ENCODE measurements at regions not wholly inside any gene's neighbourhood (a gene's known extent, or its start where the extent isn't known, plus 50 kb on each side); places are given as distances from the start of the nearest gene placed in this dataset.

DNA sequence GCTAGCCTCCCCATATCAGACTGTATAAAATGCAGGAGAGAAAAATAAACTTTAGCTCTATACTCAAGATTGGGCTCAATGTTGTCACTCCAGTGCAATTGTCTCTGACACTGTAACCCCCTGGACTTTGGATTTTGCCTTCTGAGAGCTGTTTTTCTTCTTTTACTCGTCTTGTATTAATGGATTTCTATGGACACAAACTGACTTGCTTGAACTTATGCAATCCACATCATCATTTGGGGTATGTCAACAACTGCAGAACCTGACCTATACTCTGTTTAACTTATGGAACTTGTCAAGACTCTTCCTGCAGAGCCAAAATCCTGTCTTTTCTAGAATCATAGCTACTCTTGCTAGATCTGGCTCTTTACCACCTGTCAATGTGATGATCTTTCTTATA lies 257.8 kb upstream of the DCC start:
- ChIA-PET CTCF (no interaction called here), POLR2A (ENCODE audit: unreplicated experiment) (no interaction called here)
- TF ChIP-seq, protein P1, sequence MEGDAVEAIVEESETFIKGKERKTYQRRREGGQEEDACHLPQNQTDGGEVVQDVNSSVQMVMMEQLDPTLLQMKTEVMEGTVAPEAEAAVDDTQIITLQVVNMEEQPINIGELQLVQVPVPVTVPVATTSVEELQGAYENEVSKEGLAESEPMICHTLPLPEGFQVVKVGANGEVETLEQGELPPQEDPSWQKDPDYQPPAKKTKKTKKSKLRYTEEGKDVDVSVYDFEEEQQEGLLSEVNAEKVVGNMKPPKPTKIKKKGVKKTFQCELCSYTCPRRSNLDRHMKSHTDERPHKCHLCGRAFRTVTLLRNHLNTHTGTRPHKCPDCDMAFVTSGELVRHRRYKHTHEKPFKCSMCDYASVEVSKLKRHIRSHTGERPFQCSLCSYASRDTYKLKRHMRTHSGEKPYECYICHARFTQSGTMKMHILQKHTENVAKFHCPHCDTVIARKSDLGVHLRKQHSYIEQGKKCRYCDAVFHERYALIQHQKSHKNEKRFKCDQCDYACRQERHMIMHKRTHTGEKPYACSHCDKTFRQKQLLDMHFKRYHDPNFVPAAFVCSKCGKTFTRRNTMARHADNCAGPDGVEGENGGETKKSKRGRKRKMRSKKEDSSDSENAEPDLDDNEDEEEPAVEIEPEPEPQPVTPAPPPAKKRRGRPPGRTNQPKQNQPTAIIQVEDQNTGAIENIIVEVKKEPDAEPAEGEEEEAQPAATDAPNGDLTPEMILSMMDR (conservative IDR thresholded peaks at IDR 0.05; ENCODE audit: low read depth, low read length): no peak
- TF ChIP-seq EZH2phosphoT487 (IDR thresholded peaks at IDR 0.05; ENCODE audit: borderline replicate concordance, low read length) (no peak), EZH2 (IDR thresholded peaks at IDR 0.05; ENCODE audit: low read length, unreplicated experiment) (no peak)
- no peak for ATAC-seq
- Histone ChIP-seq H3K9me3 (ENCODE audit: low read length) (no peaks in the 10 kb centered on the region; the same call in 1 of the 2 replicates), H3K27ac (ENCODE audit: low read length) (no peak overlapping the region), H3K36me3 (ENCODE audit: low read depth, low read length) (no peaks in the 10 kb centered on the region), H3K4me1 (ENCODE audit: insufficient read depth, low read length) (no peaks in the 10 kb centered on the region), H3K4me3 (ENCODE audit: low read length) (no peak overlapping the region), H3K27me3 (ENCODE audit: low read length) (no peaks in the 10 kb centered on the region), H4K20me1 (ENCODE audit: low read length) (no peaks in the 10 kb centered on the region), H3K4me2 (ENCODE audit: low read length) (no peak overlapping the region), H3K9ac (ENCODE audit: low read length) (no peak overlapping the region), H2AFZ (ENCODE audit: low read length) (no peak overlapping the region), H3K9me2 (replicated peaks; ENCODE audit: low read length) (no peaks in the 10 kb centered on the region), H3K79me2 (ENCODE audit: low read length) (no peaks in the 10 kb centered on the region), H3F3A (ENCODE audit: low read length, unreplicated experiment) (no peaks in the 10 kb centered on the region)
- intact Hi-C loops (cut with micrococcal nuclease): no loop called here
- no TSS peak for BruUV-seq (replicated peaks)
- DNase-seq: no peak

DNA sequence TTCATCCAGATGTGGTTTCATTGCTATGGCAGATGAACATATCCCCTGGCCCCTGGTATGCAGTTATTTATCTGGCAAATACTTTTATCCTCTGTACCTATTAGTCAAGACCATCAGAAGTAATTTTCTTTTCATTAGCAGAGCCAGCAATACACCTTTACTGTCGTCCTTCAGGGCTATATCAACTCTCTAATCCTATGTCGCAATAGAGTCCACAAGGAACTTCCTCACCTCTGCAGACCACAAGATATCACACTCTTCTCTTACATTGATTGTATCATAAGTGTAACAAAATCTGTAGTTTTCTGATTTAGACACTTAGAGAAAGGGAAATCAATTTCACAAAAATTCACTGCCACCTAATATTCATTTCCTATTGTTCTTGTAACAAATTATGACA lies 252.9 kb upstream of the DCC start:
- Histone ChIP-seq H3K27ac (ENCODE audit: low read length) (no peak overlapping the region), H3K9ac (ENCODE audit: low read length) (no peak overlapping the region), H3K79me2 (ENCODE audit: low read length) (no peaks in the 10 kb centered on the region), H3K9me2 (replicated peaks; ENCODE audit: low read length) (no peaks in the 10 kb centered on the region), H3F3A (ENCODE audit: low read length, unreplicated experiment) (no peaks in the 10 kb centered on the region), H4K20me1 (ENCODE audit: low read length) (no peaks in the 10 kb centered on the region), H3K4me3 (ENCODE audit: low read length) (no peak overlapping the region), H3K9me3 (ENCODE audit: low read length) (no peaks in the 10 kb centered on the region), H3K36me3 (ENCODE audit: low read depth, low read length) (no peaks in the 10 kb centered on the region), H3K4me2 (ENCODE audit: low read length) (no peak overlapping the region), H3K27me3 (ENCODE audit: low read length) (no peaks in the 10 kb centered on the region), H3K4me1 (ENCODE audit: insufficient read depth, low read length) (no peaks in the 10 kb centered on the region), H2AFZ (ENCODE audit: low read length) (no peak overlapping the region)
- TF ChIP-seq, protein P1 (conservative IDR thresholded peaks at IDR 0.05; ENCODE audit: low read depth, low read length): no peak
- TF ChIP-seq EZH2 (IDR thresholded peaks at IDR 0.05; ENCODE audit: low read length, unreplicated experiment) (no peak), EZH2phosphoT487 (IDR thresholded peaks at IDR 0.05; ENCODE audit: borderline replicate concordance, low read length) (no peak)
- ATAC-seq (no peak), DNase-seq (no peak)
- CTCF ChIA-PET: no interaction called here
- POLR2A ChIA-PET (ENCODE audit: unreplicated experiment): no interaction called here
- BruUV-seq (replicated peaks): no TSS peak
- intact Hi-C loops (cut with micrococcal nuclease): no loop called here

DNA sequence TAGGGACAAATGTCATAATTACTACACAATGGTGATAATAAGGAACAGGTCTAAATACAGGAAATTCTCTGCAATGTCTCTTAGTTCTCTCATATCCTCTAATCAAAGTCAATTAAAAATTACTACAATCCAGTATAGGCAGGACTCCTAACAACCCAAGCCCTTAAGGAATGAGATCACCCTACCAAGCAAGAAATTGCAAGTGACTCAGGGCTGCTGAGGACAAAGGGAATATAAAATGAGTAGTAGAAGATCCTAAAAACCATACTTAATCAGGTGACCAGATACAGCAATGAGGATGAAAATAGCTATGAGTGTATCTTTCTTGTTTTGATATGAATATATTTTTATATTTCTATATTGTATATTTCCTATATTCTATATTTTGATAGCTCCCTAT lies 250.0 kb upstream of the DCC start:
- BruUV-seq (replicated peaks): no TSS peak
- H3K9me3 ChIP-seq (ENCODE audit: low read length): no peaks in the 10 kb centered on the region
- no peaks in the 10 kb centered on the region for H3K79me2 ChIP-seq (ENCODE audit: low read length)
- no peaks in the 10 kb centered on the region for H4K20me1 ChIP-seq (ENCODE audit: low read length)
- no peak overlapping the region for H3K9ac ChIP-seq (ENCODE audit: low read length)
- no peak overlapping the region for H3K4me2 ChIP-seq (ENCODE audit: low read length)
- H3F3A ChIP-seq (ENCODE audit: low read length, unreplicated experiment): no peaks in the 10 kb centered on the region
- TF ChIP-seq EZH2phosphoT487 (IDR thresholded peaks at IDR 0.05; ENCODE audit: borderline replicate concordance, low read length): no peak
- TF ChIP-seq, protein P1 (conservative IDR thresholded peaks at IDR 0.05; ENCODE audit: low read depth, low read length): no peak
- no peak for TF ChIP-seq EZH2 (IDR thresholded peaks at IDR 0.05; ENCODE audit: low read length, unreplicated experiment)
- H2AFZ ChIP-seq (ENCODE audit: low read length): no peak overlapping the region
- no peaks in the 10 kb centered on the region for H3K27me3 ChIP-seq (ENCODE audit: low read length)
- H3K4me1 ChIP-seq (ENCODE audit: insufficient read depth, low read length): no peaks in the 10 kb centered on the region
- H3K27ac ChIP-seq (ENCODE audit: low read length): no peak overlapping the region
- no peaks in the 10 kb centered on the region for H3K36me3 ChIP-seq (ENCODE audit: low read depth, low read length)
- intact Hi-C loops (cut with micrococcal nuclease): no loop called here
- no peak for DNase-seq
- H3K4me3 ChIP-seq (ENCODE audit: low read length): no peak overlapping the region
- ATAC-seq: no peak
- H3K9me2 ChIP-seq (replicated peaks; ENCODE audit: low read length): no peaks in the 10 kb centered on the region
- ChIA-PET CTCF (no interaction called here), POLR2A (ENCODE audit: unreplicated experiment) (no interaction called here)
